ENCODE measurements at regions not wholly inside any gene's neighbourhood (a gene's known extent, or its start where the extent isn't known, plus 50 kb on each side); places are given as distances from the start of the nearest gene placed in this dataset.

- no peaks in the 10 kb centered on the region for H3K36me3 ChIP-seq (ENCODE audit: control insufficient read depth in 2 of 2, insufficient read depth in 1 of 2, low read length in 2 of 2)
- H3K9me3 ChIP-seq (ENCODE audit: control insufficient read depth, insufficient read depth, low read depth, low read length): no peaks in the 10 kb centered on the region
- CTCF ChIA-PET: no interaction called here
- no peak overlapping the region for H3K4me3 ChIP-seq (ENCODE audit: low read depth, low read length)
- TF ChIP-seq ZNF768 (tag by site-specific recombination; IDR thresholded peaks at IDR 0.05) (no peak), ZNF639 (tag by site-specific recombination; IDR thresholded peaks at IDR 0.05) (no peak), ZNF18 (tag by site-specific recombination; IDR thresholded peaks at IDR 0.05) (no peak), ZBTB8A (tag by site-specific recombination; IDR thresholded peaks at IDR 0.05) (no peak), ZNF518A (tag by site-specific recombination; conservative IDR thresholded peaks at IDR 0.05; ENCODE audit: low read depth) (no peak), ZFP41 (tag by site-specific recombination; IDR thresholded peaks at IDR 0.05; ENCODE audit: borderline replicate concordance) (no peak)
- no peaks in the 10 kb centered on the region for H3K4me1 ChIP-seq (ENCODE audit: control insufficient read depth, insufficient read depth, low read length)
- H3K27ac ChIP-seq (ENCODE audit: extremely low read depth, low read depth, low read length): no peak overlapping the region
- POLR2A ChIA-PET: no interaction called here
Measured at GRCh38 chr6:23195487-23195886, 626.1 kb downstream of the HDGFL1 start.

GRCh38 chr6:23199541-23199940 is 630.2 kb downstream of the HDGFL1 start:
- no peaks in the 10 kb centered on the region for H3K9me3 ChIP-seq (ENCODE audit: control insufficient read depth, insufficient read depth, low read depth, low read length)
- no peak for TF ChIP-seq ZNF837 (tag by site-specific recombination; IDR thresholded peaks at IDR 0.05)
- TF ChIP-seq PRDM10 (tag by site-specific recombination; IDR thresholded peaks at IDR 0.05): no peak
- TF ChIP-seq ZNF114 (tag by site-specific recombination; IDR thresholded peaks at IDR 0.05): no peak
- no peak for TF ChIP-seq ZNF48 (tag by site-specific recombination; IDR thresholded peaks at IDR 0.05)
- TF ChIP-seq ZNF623 (tag by site-specific recombination; IDR thresholded peaks at IDR 0.05): no peak
- TF ChIP-seq ZNF169 (tag by site-specific recombination; IDR thresholded peaks at IDR 0.05): no peak
- TF ChIP-seq ATF2 (tag by site-specific recombination; IDR thresholded peaks at IDR 0.05; ENCODE audit: low read depth): no peak
- no peak for TF ChIP-seq ZBTB11 (tag by site-specific recombination; conservative IDR thresholded peaks at IDR 0.05; ENCODE audit: low read depth)
- TF ChIP-seq CTCF (tag by site-specific recombination; IDR thresholded peaks at IDR 0.05): no peak
- TF ChIP-seq ZNF792 (tag by site-specific recombination; IDR thresholded peaks at IDR 0.05): no peak

More at GRCh38 chr6:23199541-23199940, 630.2 kb downstream of the HDGFL1 start:
- ChIA-PET CTCF (interaction anchor here (0.6 kb wide), 1 partner anchor 27 kb away, joined by 3 read pairs; no protein-coding TSS in a partner anchor), POLR2A (no interaction called here)
- Histone ChIP-seq H3K27ac (ENCODE audit: extremely low read depth, low read depth, low read length) (no peak overlapping the region), H3K36me3 (ENCODE audit: control insufficient read depth in 2 of 2, insufficient read depth in 1 of 2, low read length in 2 of 2) (no peaks in the 10 kb centered on the region), H3K4me3 (ENCODE audit: low read depth, low read length) (no peak overlapping the region), H3K4me1 (ENCODE audit: control insufficient read depth, insufficient read depth, low read length) (no peaks in the 10 kb centered on the region)
